Left lung (tissue), 4 donors: ENCODE measurements at regions not wholly inside any gene's neighbourhood (a gene's known extent, or its start where the extent isn't known, plus 50 kb on each side); places are given as distances from the start of the nearest gene placed in this dataset.

Experiments used
- ATAC-seq: fragments of 200-7000 bp; cut with Tn5 transposase; one replicate; pipeline ENCODE4 v1.9.1; 2020; ENCODE audit warnings: moderate library complexity
- DNase-seq, 4 donors: peaks; one replicate each; pipeline ENCODE4 v3.0.0-alpha.2; 2013 to 2020
- H3K27ac ChIP-seq, 2 donors: fragments of 200-600 bp; sonication (generic) in 1 of 2; one replicate each; pipeline versions ENCODE4 v1.5.0 to v1.8.0; 2020 to 2021
- H3K27me3 ChIP-seq, 2 donors: fragments of 200-600 bp; sonication (generic) in 1 of 2; one replicate each; pipeline versions ENCODE4 v1.5.0 to v1.8.0; 2020 to 2021
- H3K36me3 ChIP-seq, 2 donors: fragments of 200-600 bp; sonication (generic) in 1 of 2; one replicate each; pipeline versions ENCODE4 v1.5.0 to v1.8.0; 2020 to 2021
- H3K4me1 ChIP-seq, 2 donors: fragments of 200-600 bp; one replicate each; pipeline ENCODE4 v1.8.0; 2021
- H3K4me3 ChIP-seq, 2 donors: fragments of 200-600 bp; sonication (generic) in 1 of 2; one replicate each; pipeline versions ENCODE4 v1.5.0 to v1.8.0; 2020 to 2021; ENCODE audit warnings: mild to moderate bottlenecking in 1 of 2
- H3K9me3 ChIP-seq, 2 donors: fragments of 200-600 bp; sonication (generic) in 1 of 2; one replicate each; pipeline versions ENCODE4 v1.5.0 to v1.8.0; 2020 to 2021
- intact Hi-C, 2 donors: fragments of 100-400 bp; cut with DNase I; formaldehyde crosslinking; loops; one replicate each; pipeline versions ENCODE4 v1.11.2 to v1.14.2; 2022
- TF ChIP-seq, protein P1 (sequence below), 2 donors: fragments of 200-600 bp; sonication (generic) in 1 of 2; IDR thresholded peaks; one replicate each; pipeline versions ENCODE4 v1.5.0 to v1.8.0; 2021; ENCODE audit warnings: antibody characterized with exemption in 2 of 2
- donor health status: DM: no; HTN: yes; CAD: no.
- donor health status: DM: no; HTN: no; CAD: no.

DNA sequence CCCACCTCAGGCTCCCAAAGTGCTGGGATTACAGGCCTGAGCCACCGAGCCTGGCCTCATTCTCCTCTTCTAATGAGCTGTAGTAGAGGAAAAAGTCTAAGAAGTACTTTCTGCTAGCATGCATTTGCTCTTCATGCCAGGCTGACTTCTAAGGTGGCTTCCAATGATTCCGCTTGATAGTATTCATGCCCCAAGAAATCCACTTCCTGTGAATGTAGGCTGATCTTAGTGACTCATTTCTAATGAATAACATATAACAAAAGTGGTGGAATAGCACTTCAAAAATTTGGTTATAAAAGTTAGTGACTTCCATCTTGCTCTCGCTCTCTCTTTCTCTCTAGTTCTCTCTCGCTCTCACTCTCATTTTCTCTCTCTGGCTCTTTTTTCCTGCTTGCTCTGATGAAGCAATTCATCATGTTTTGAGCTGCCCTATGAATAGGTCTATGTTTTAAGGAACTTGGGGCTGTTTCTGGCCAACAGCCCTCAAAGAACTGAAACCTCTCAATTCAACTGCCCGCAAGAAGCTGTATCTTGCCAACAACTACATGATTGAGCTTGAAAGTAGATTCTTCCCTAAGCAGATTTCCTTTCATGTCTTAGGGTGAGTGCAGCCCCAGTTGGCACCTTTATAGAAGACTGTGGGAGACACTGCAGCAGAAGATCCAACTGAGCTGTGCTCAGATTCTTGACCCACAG is 282.9 kb downstream of the RMST start:
- H3K4me1 ChIP-seq: no peaks in the 10 kb centered on the region
- no peaks in the 10 kb centered on the region for H3K9me3 ChIP-seq
- ATAC-seq: no peak
- H3K27ac ChIP-seq: no peak overlapping the region
- TF ChIP-seq, protein P1, sequence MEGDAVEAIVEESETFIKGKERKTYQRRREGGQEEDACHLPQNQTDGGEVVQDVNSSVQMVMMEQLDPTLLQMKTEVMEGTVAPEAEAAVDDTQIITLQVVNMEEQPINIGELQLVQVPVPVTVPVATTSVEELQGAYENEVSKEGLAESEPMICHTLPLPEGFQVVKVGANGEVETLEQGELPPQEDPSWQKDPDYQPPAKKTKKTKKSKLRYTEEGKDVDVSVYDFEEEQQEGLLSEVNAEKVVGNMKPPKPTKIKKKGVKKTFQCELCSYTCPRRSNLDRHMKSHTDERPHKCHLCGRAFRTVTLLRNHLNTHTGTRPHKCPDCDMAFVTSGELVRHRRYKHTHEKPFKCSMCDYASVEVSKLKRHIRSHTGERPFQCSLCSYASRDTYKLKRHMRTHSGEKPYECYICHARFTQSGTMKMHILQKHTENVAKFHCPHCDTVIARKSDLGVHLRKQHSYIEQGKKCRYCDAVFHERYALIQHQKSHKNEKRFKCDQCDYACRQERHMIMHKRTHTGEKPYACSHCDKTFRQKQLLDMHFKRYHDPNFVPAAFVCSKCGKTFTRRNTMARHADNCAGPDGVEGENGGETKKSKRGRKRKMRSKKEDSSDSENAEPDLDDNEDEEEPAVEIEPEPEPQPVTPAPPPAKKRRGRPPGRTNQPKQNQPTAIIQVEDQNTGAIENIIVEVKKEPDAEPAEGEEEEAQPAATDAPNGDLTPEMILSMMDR (IDR thresholded peaks at IDR 0.05): no peak
- H3K27me3 ChIP-seq: no peaks in the 10 kb centered on the region
- DNase-seq: peak in 1 of 4 donors; percentile 8
- H3K4me3 ChIP-seq: no peak overlapping the region
- intact Hi-C loops: no loop called here
- no peaks in the 10 kb centered on the region for H3K36me3 ChIP-seq

DNA sequence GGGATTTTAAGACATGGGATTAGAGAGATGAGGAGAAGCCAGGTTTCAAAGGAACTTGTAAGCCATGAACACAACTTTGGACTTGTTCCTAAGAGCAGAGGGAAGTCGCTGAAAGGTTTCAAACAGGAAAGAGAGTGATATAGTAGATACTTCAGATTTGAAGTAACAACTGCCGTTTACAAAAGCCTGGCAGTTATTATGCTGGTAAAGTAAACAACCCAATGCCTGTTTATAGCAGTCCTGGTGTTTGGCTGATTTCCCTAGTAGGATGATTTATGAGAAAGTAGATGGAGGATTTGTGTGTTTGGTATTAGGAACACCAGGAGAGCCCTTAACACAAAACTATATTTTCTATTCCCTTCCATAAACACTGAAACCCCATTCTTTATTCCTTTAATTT is 285.7 kb downstream of the RMST start:
- TF ChIP-seq, protein P1 (IDR thresholded peaks at IDR 0.05): no peak
- Histone ChIP-seq H3K4me3 (no peak overlapping the region), H3K9me3 (no peaks in the 10 kb centered on the region), H3K27ac (no peak overlapping the region), H3K36me3 (no peaks in the 10 kb centered on the region), H3K4me1 (no peaks in the 10 kb centered on the region), H3K27me3 (no peaks in the 10 kb centered on the region)
- ATAC-seq (peak; percentile 33), DNase-seq (no peak)
- intact Hi-C loops: no loop called here

DNA sequence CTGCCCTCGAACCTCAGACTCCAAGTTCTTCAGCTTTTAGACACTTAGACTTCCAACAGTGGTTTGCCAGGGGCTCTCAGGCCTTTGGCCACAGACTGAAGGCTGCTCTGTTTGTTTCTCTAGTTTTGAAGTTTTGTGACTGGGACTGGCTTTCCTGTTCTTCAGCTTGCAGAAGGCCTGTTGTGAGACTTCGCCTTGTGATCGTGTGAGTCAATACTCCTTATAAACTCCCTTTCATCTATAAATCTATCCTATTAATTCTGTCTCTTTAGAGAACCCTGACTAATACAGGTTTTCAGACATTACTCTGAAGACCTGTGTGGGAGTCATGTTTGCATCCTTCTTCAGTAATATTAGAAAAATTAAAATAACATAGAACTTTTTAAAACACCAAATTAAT is 289.1 kb downstream of the RMST start:
- Histone ChIP-seq H3K9me3 (no peaks in the 10 kb centered on the region), H3K4me1 (no peaks in the 10 kb centered on the region), H3K27me3 (no peaks in the 10 kb centered on the region), H3K4me3 (no peak overlapping the region), H3K27ac (no peak overlapping the region), H3K36me3 (no peaks in the 10 kb centered on the region)
- TF ChIP-seq, protein P1 (IDR thresholded peaks at IDR 0.05): no peak
- DNase-seq (no peak), ATAC-seq (no peak)
- intact Hi-C loops: no loop called here

DNA sequence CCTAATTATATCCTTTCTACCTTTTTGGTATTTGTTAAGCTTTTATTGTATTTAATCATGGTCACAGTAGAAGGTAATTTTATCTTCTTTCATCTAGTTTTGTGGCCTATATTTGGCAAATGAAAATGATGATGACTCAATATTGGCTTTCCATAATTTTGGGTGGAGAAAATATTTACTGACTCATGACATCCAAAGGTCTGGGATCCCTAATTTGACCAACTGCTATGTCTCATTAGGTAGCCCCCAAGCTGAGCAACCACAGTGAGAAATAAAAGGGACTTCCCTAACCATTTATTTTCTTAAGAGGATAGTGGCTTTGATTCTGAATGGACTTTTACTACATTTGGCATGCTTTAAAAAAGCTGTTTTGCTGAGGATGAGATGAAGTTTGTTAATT is 289.5 kb downstream of the RMST start:
- no peak overlapping the region for H3K27ac ChIP-seq
- TF ChIP-seq, protein P1 (IDR thresholded peaks at IDR 0.05): no peak
- H3K4me1 ChIP-seq: no peaks in the 10 kb centered on the region
- no peak overlapping the region for H3K4me3 ChIP-seq
- intact Hi-C loops: no loop called here
- H3K36me3 ChIP-seq: no peaks in the 10 kb centered on the region
- H3K9me3 ChIP-seq: no peaks in the 10 kb centered on the region
- ATAC-seq: no peak
- no peak for DNase-seq
- no peaks in the 10 kb centered on the region for H3K27me3 ChIP-seq

DNA sequence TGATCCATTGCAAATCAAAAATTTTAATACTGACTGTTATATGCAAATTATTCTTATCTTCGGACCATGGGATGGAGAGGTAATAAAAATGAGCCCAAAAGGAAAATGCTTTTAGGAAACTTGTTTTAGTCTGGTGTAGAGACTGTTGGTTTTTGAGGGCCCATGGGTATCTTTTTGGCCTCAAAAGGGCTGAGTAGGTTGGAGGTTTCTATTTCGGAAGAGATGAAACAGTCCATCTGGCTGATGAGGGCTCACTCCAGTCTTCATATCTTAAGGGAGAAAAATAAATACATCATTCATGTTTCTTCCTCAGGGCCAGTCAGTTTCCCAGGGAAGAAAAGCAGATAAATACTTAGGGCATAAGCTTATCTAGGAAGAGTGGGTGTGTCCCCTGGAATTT is 290.7 kb downstream of the RMST start:
- H3K4me3 ChIP-seq: no peak overlapping the region
- H3K9me3 ChIP-seq: no peaks in the 10 kb centered on the region
- TF ChIP-seq, protein P1 (IDR thresholded peaks at IDR 0.05): no peak
- ATAC-seq: no peak
- H3K4me1 ChIP-seq: no peaks in the 10 kb centered on the region
- no peaks in the 10 kb centered on the region for H3K36me3 ChIP-seq
- no peaks in the 10 kb centered on the region for H3K27me3 ChIP-seq
- intact Hi-C loops: no loop called here
- DNase-seq: no peak
- H3K27ac ChIP-seq: no peak overlapping the region
